Adrenal gland (tissue), 5 donors: ENCODE measurements at regions not wholly inside any gene's neighbourhood (a gene's known extent, or its start where the extent isn't known, plus 50 kb on each side); places are given as distances from the start of the nearest gene placed in this dataset.

Experiments used
- POLR2A ChIP-seq, 2 donors: fragments of 450-650 bp; IDR thresholded peaks; one replicate each; pipeline ENCODE4 v1.6.1; 2017; ENCODE audit warnings: antibody characterized with exemption in 2 of 2, mild to moderate bottlenecking in 2 of 2, moderate library complexity in 1 of 2
- TF ChIP-seq, protein P1 (sequence below), 6 experiments: fragments of 450-650 bp in 4 of 6; fragments of 200-600 bp in 2 of 6; sonication (generic) in 1 of 6; IDR thresholded peaks; 1 replicate in 5 of 6; 2 replicates in 1 of 6; pipeline versions ENCODE4 v1.5.1 to v1.8.0; 2016 to 2021; ENCODE audit warnings: antibody characterized with exemption in 6 of 6, mild to moderate bottlenecking in 2 of 6, moderate library complexity in 1 of 6
- donor health status: DM: no; HTN: no; CAD: no.

DNA sequence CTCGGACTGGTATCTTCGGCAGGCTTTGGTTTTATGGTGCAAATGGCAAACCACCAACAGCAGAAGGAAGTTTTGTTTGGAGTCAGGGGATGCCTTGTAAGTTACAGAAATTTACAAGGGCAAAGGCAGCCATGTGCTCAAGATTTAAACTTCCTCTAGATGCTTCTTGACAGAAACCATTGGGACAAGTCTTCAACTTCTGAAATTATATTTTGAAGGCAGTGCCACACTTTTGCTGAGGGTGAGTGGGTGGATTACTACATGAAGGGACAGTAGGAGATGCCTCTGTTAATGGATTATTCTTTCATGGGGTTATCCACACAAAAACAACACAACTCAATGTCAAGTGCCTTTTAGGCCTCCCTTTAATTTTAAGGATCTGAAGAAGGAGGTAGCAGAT lies 97.9 kb downstream of the VAPA start:
- TF ChIP-seq, protein P1, sequence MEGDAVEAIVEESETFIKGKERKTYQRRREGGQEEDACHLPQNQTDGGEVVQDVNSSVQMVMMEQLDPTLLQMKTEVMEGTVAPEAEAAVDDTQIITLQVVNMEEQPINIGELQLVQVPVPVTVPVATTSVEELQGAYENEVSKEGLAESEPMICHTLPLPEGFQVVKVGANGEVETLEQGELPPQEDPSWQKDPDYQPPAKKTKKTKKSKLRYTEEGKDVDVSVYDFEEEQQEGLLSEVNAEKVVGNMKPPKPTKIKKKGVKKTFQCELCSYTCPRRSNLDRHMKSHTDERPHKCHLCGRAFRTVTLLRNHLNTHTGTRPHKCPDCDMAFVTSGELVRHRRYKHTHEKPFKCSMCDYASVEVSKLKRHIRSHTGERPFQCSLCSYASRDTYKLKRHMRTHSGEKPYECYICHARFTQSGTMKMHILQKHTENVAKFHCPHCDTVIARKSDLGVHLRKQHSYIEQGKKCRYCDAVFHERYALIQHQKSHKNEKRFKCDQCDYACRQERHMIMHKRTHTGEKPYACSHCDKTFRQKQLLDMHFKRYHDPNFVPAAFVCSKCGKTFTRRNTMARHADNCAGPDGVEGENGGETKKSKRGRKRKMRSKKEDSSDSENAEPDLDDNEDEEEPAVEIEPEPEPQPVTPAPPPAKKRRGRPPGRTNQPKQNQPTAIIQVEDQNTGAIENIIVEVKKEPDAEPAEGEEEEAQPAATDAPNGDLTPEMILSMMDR (IDR thresholded peaks at IDR 0.05), result no peak
- TF ChIP-seq POLR2A (IDR thresholded peaks at IDR 0.05), result no peak
